NCI-H774 (cell line): ENCODE measurements at regions not wholly inside any gene's neighbourhood (a gene's known extent, or its start where the extent isn't known, plus 50 kb on each side); places are given as distances from the start of the nearest gene placed in this dataset.

Experiments
- DNase-seq: peaks from one replicate; lab custom pipeline; 2025; lab: John Stamatoyannopoulos, UW

DNA sequence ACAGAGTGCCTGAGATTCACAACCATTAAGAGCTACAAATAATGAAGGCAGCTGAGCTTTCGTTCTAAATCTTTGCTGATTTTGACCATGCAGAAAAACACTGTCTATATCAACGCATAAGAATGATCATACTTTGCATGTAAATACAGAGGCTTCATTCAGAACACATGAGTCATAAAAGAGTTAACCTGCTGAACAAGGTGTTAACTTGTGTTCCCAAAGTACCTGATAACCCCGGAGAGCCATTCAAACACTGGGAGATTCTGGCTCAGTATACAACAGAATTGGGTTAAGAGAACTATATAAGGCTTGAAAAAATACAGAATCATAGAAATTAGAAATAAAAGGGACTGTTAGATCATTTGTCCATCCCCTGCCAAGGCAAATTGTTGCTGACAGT, 964.3 kb upstream of the TENM3 start:
- no peak for DNase-seq

DNA sequence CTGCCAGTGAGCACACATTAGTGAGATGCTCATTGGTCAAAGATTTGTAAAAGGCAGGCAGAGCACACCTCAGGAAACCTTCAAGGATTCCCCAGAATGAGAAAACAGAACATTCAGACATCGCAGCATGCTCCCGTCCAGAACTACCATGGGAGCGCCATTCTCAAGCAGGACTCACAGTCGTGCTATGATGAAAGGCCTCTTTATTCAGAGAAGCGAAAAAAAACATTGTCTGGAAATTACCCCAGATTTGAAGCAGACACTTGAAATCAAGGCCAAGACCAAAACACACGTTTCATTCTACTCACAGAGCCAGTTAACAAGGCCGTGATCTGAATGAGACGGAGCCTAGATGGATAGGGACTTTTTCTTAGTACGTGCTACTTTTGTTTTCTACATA, 961.8 kb upstream of the TENM3 start:
- DNase-seq = no peak

- DNase-seq = peak; percentile 86
These were observed 954.0 kb upstream of the TENM3 start for GRCh38 chr4:181289198-181289597.

DNA sequence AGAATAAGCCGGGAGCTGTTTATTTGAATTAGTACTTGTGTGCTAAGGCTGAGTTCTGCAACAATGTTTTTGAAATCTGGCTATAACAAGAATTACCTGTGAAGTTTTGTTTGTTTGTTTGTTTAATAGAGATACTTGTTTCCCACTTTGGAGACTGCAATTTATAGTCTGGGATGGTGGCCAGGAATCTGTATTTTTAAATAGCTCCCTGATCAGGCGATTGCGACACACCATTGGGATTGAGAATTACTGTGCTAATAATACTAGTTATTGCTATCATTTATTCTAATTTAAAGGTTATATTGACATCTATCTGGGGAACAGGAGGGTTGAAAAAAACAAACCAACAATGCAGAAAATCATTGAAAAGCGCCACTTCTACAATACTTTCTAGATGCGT, 951.6 kb upstream of the TENM3 start:
- DNase-seq = no peak

DNA sequence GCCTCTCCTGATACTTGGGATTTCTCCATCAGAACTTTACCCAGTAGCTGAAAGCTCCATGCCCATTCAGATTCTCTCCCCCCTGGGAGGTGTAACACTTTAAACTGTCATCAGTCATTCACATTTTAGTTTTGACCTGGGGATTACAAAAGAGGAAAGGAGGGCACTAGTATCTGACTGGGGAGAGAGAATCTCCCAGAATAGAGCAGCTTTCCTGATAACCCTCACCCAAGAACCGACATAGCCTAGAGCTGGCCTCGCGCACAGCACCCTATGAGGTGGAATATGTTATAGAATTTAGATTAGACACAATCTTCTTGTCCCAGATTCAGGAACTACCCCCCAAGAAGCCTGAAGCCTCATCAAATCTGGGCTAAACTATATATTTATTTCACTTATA, 950.2 kb upstream of the TENM3 start:
- DNase-seq = no peak

DNA sequence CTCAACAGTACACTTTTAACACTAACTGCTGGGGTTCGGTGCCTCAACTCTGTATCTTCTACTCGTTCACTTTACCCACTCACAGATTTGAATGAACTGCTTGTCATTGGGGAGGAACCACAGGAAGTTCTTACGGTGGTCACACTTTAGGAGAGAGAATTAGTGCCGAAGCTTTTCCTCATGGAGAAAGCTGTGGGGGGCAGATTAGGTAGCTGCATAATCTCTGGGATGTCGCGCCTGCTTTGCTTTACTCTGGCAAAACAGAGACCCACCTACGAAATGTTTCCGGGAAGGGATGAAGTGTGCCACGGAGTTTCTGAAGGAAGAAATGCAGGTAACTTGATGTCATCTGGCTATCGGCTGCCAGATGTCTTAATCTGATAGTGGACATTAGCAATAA, 949.7 kb upstream of the TENM3 start:
- no peak for DNase-seq

DNA sequence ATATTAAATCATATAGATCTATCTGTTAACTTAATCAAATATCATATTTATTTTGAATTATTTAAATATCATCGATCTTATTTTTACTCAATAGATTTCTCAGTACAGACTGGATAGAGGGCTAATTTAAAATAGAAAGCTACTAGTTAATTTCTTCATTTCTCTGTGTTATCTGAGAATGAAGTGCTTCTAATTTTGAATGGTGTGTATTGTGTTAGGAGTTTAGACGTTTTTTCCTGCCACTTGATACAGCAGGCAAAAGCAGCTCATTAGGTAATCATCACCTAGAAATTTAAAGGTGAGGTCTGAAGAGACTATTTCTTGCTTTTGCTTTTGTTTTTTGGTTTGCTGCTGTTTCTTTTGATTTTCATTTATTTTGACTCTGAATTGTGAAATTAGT, 948.8 kb upstream of the TENM3 start:
- DNase-seq = no peak

DNA sequence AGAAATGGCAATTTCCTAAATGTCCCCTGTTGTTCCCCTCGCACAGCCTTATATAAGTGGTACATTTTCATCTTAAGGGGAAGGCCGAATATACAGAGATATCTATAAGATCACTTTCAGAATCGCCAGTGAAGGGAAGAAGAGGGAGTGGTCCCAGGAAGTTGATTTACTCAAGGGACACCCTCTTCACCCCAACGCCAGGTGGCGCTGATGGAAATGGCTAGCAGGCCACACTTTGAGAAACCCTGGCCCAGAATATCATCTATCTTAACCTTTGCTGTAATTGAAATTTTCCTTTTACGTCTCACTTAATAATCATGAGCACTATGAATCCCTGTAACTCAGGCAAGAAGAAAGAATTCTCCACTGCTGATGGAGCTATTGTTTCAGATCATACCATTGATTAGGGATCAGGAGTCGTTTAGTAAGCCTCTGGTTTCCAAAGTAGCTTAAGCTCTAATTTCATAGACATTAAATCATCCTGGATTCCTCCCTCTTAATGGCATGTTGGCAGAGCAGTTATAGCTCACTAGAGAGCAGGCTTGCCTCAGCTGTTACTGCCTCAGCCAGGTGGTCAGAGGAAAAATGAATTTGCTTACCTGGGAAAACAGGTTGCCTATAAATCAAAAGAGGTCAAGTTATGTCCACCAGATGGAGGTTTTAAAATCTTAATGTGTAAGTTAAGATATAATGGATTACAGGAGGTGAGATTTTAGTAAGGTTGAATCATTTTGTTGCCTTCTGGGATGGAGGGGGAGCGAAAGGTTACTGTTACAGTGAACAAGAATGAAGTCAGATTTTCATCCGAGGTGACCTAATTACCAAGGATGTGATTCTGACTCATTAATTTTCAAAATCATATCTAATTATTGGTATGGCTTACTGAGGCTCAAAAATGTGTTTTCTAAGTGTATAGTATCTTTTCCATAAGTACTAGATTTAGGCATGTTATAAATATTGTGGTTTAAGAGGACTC, 941.2 kb upstream of the TENM3 start:
- DNase-seq = peak; percentile 77

DNA sequence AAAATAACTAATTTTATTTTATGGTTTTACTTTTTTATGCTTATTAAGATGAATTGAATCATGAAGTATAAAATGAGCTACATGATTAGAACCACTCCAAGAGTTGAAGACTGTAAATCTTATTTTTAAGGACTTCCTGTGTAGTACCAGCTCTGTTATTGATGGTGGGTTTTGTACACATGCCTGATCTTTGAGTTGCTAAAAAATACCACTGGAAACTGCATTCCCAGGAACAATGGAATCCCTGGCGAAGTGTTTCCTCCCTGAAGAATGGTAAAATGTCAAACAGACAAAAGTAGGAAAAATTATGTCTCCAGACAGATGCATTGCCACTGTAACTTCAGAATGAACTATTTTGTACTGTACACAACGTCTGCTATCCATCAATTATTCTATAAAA, 935.4 kb upstream of the TENM3 start:
- no peak for DNase-seq

DNA sequence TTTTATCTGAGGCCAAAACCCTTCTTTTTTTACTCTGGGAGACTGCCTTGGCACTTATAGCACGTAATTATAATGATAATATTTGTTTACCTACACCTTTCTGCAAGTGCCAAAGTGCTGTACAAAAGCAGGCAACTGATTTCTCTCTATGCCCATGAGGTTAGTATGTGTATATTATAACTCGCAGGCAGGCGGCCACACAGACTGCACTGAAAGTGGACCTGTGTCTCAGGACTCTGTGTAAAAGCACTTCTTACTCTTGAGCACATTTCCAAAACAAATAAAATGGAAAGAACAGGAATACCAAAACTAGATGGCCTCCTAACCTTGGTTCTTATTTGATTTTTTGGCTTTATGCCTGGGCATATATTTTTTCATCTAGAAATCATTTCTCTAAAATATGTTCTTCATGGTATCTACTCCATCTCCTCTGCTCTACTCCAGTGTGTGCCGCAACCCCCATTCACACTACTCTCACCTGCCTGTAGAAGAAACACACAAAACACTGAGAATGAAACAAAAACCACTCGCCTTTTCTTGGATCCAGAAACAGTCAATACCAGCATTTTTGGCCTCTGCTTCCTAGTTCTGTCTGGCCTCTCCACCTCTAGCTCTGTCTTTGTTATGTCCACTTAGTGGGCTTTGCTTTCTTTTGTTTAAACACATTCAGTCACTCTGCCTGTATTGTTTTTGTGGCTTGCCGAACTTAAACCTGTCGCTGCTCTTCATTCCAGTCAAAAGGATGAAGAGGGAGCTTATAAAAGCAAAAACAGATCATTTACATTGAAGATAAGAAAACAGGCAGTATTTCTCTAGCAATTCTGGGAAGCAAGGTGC, 934.5 kb upstream of the TENM3 start:
- peak; percentile 51 for DNase-seq

DNA sequence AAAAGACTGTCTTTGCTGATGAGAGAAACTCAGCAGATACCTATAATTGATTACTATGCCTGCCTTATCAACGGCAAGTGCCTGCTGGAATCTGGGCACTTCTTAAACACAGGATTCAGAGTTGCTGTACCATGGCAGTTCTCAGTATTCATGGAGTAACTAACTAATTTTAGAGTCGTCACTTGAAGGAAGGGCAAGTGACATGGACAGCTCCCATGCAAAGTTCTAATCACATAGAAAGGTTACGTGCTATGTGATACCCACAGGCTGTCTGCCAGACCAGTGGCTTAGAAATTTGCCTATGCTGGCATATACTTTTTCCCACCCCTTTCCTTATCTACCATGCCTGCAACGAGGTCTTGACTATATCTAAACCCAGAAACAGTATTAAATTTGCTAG, 931.1 kb upstream of the TENM3 start:
- DNase-seq = no peak

DNA sequence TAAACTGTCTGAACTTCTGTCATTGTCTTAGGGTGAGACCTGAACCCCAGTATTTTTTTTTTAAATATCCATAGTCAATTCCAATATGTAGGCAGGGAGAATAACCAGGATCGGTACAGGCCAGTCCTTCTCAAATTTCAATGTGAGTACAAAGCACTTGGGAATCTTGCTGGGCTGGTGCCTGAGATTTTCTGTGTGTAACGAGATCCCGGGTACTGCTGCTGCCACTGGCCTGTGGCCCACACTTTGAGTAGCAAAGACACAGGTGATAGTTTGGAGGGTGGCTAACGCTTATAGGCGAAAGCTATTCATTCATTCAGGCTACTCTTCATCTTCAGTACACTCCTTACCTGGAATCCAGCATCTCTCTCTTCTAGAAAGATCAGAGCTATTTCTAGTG, 923.6 kb upstream of the TENM3 start:
- DNase-seq = no peak

DNA sequence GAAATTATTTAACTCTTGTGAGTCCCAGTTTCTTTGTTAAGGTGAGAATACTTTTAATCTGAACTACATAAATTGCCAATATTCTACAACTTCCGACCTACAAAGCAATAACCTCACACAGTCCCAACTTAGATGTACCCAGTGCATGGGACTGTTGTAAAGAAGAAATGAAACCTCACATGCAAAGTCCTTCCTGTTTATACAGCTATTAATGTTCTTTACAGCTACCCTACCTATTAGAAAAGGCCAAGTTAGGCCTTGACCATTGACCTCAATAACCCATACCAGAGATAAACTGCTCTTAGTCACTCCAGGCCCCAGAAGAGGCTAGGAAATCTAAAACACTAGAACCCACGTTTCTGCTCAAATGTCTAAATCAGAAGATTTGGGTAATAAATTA, 920.1 kb upstream of the TENM3 start:
- no peak for DNase-seq

DNA sequence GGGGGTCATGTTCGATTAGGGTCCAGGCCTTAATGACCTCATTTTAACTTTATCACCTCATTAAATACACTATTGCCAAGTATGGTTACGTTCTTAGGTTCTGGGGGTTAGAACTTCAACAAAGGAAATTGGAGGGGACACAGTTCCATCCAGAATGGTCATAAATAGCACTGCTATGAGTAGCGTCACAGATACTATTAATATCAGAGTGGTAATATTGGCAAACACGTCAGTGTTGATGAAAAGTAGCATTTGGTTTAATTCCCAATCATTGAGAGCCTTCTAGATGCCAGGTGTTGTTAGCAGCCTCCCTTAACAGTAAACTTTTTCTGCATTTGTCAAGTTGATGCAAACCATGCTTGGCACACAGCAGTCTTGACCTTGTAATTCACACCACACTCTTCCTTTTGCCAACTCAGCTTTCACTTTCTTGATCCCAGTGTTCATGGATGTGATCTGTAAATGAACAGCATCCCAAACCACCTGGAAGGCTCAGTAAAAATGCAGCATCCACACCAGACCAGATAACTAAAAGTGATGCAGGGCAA, 912.5 kb upstream of the TENM3 start:
- no peak for DNase-seq

- no peak for DNase-seq
These were observed 912.0 kb upstream of the TENM3 start for GRCh38 chr4:181331214-181331613.

DNA sequence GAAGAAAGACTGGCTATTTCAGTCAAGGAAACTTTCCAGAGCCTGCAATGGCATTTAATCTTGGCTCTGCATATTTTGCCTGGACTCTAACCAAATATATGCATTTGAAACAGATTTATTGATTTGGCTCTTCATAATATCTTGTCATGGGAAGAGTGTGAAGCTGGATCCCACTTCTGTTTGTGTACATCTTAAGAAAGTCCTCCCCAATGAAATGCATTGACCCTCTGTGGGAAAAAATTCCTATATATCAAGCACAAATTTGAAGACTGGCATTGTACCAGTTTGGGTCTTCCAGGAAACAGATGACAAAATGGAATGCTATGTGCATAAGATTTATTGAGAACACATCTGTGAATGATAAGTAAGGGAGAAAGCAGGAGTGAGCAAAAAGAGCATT, 897.3 kb upstream of the TENM3 start:
- no peak for DNase-seq

DNA sequence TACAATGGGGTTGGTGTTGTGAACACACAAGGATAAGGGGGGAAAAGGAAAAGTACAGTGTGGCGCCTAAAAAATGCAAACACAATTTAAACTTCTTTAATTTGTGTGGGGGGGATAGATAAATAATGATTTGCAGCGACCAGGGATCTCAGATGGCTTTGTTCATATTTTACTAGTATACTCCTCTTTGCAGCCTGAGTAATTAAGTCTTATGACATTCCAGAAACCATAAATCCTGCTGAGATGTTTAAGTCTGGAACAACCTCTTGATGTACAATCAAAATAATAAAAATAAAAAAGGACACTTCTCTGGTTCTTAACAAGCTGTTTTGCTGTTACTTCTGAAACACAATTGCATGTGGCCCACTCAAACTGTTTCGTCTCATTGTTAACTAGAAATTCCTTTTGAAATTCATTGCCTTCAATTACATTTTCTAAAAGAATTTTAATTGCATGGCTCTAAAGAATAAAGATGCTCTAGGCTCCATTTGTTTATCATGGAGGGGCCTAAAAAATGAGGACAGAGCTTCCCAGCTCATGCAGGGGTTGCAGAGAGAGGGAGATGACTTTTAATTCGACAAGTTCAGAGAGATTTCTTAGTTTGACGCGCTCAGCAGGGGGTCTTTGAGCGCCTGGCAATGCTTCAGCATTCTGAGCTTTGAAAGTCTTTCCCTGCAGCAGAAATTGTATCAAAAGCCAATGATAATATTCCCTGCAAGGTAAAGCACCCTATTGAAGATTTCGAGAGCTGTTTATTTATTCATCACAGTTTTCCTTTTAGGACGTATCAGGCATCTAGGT, 892.4 kb upstream of the TENM3 start:
- no peak for DNase-seq

- DNase-seq = no peak
These were observed 878.7 kb upstream of the TENM3 start for GRCh38 chr4:181364504-181364903.

GRCh38 chr4:181365671-181366070, 877.5 kb upstream of the TENM3 start:
- no peak for DNase-seq

- DNase-seq = peak; percentile 32
These were observed 871.2 kb upstream of the TENM3 start for GRCh38 chr4:181372014-181372413.

DNA sequence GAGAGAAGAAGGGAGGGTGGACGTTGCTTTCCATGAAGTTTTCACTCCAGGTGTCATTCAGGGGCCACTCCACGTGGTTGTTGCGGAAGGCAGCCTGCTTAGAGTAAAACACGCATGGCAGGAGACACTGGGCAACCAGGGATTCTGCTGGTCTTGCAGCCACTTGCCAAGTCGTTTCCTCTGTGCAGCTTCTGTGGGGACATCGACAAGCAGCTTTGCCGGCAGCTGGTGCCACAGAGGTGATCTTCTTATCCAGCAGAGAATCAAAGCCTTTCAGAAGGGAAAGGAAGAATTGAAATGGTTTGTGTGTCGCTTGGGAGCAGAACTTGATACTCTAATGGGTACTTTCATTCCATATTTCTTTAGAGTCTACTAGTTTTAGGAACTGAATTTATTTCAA, 867.1 kb upstream of the TENM3 start:
- no peak for DNase-seq

GRCh38 chr4:181388061-181388460, 855.1 kb upstream of the TENM3 start:
- DNase-seq = no peak
